HEK293T (cell line): ENCODE measurements at regions not wholly inside any gene's neighbourhood (a gene's known extent, or its start where the extent isn't known, plus 50 kb on each side); places are given as distances from the start of the nearest gene placed in this dataset.

Source experiments
- BHLHE40 ChIP-seq: fragments of 450-650 bp; IDR thresholded peaks from 2 replicates; pipeline ENCODE4 v1.6.1; 2016; ENCODE audit warnings: mild to moderate bottlenecking, moderate library complexity, borderline replicate concordance
- ELF4 ChIP-seq: fragments of 450-650 bp; IDR thresholded peaks from 2 replicates; pipeline ENCODE4 v1.6.1; 2017; ENCODE audit warnings: antibody characterized with exemption
- FOXK2 ChIP-seq: fragments of 450-650 bp; IDR thresholded peaks from 2 replicates; pipeline ENCODE4 v1.6.1; 2016; ENCODE audit warnings: mild to moderate bottlenecking
- FOXM1 ChIP-seq: fragments of 450-650 bp; IDR thresholded peaks from 2 replicates; pipeline ENCODE4 v1.6.1; 2017; ENCODE audit warnings: mild to moderate bottlenecking, borderline replicate concordance
- HDGF ChIP-seq: fragments of 450-650 bp; IDR thresholded peaks from 2 replicates; pipeline ENCODE4 v1.6.1; 2017; ENCODE audit warnings: antibody characterized with exemption, borderline replicate concordance
- L3MBTL2 ChIP-seq: fragments of 450-650 bp; conservative IDR thresholded peaks from 2 replicates; pipeline ENCODE4 v1.6.1; 2016; ENCODE audit warnings: mild to moderate bottlenecking
- SUZ12 ChIP-seq: fragments of 450-650 bp; IDR thresholded peaks from 2 replicates; pipeline ENCODE4 v1.6.1; 2016; ENCODE audit warnings: mild to moderate bottlenecking
- TARDBP ChIP-seq: fragments of 450-650 bp; IDR thresholded peaks from 2 replicates; pipeline ENCODE4 v1.6.1; 2016
- ZNF384 ChIP-seq: fragments of 450-650 bp; IDR thresholded peaks from 2 replicates; pipeline ENCODE4 v1.6.1; 2016

DNA sequence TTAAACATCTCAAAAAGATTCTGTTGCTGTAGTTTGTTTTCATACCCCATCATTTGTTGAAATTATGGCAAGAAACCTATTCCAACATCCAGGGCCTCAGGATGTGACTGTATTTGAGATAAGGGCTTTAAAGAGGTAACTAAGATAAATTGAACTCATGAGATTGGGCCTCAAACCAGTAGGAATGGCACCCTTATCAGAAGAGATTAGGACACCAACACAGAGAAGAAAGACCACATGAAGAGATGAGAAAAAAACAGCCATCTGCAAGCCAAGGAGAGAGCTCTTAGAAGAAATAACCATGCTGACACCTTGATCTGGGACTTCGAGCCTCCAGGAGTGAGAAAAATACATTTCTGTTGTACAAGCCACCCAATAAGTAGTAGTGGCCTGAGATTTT lies 157.7 kb downstream of the CGGBP1 start:
- TF ChIP-seq L3MBTL2 = no peak
- no peak for TF ChIP-seq TARDBP
- TF ChIP-seq ZNF384 = no peak
- no peak for TF ChIP-seq FOXK2
- no peak for TF ChIP-seq BHLHE40
- TF ChIP-seq FOXM1 = no peak
- no peak for TF ChIP-seq SUZ12
- no peak for TF ChIP-seq HDGF
- no peak for TF ChIP-seq ELF4
